D721Med (cell line): ENCODE measurements at regions not wholly inside any gene's neighbourhood (a gene's known extent, or its start where the extent isn't known, plus 50 kb on each side); places are given as distances from the start of the nearest gene placed in this dataset.

Experiments
- DNase-seq: peaks from one replicate; pipeline ENCODE4 v3.0.0; 2011; ENCODE audit warnings: low spot score; ENCODE audit not compliant: insufficient read length
- FAIRE-seq: peaks from 2 replicates; lab custom pipeline; 2011; peaks lifted over from hg19 to GRCh38; lab: Jason Lieb, UNC
- TF ChIP-seq, protein P1 (sequence below): IDR thresholded peaks from 2 replicates; pipeline ENCODE4 v1.5.1; 2012; ENCODE audit warnings: mild to moderate bottlenecking, control low read depth; ENCODE audit not compliant: insufficient read depth; ENCODE audit errors: missing control alignments

- FAIRE-seq (peak; percentile 74), DNase-seq (no peak)
- TF ChIP-seq, protein P1, sequence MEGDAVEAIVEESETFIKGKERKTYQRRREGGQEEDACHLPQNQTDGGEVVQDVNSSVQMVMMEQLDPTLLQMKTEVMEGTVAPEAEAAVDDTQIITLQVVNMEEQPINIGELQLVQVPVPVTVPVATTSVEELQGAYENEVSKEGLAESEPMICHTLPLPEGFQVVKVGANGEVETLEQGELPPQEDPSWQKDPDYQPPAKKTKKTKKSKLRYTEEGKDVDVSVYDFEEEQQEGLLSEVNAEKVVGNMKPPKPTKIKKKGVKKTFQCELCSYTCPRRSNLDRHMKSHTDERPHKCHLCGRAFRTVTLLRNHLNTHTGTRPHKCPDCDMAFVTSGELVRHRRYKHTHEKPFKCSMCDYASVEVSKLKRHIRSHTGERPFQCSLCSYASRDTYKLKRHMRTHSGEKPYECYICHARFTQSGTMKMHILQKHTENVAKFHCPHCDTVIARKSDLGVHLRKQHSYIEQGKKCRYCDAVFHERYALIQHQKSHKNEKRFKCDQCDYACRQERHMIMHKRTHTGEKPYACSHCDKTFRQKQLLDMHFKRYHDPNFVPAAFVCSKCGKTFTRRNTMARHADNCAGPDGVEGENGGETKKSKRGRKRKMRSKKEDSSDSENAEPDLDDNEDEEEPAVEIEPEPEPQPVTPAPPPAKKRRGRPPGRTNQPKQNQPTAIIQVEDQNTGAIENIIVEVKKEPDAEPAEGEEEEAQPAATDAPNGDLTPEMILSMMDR: no peak
Measured at GRCh38 chr4:180394730-180395129, 1848.5 kb upstream of the TENM3 start.

DNA sequence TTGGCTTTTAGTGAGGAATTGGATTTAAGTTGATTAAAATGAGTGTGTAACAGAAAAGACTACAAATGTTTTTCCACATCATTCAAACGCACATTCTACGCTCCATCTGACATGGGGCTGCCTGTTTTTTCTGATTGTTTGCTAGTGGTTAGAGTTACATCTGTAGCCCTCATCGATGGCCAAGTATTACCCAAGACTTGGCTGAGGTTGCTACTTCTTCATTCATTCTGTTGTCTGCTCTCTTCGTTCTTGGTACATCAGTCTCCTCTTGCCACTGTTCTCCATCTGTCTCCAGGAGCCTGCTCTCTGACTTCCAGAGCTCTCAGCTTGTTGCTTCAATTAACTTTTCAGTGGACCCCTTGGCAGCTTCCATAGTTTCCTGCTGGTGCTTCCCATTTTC, 1844.6 kb upstream of the TENM3 start:
- no peak for FAIRE-seq
- TF ChIP-seq, protein P1: no peak
- no peak for DNase-seq

DNA sequence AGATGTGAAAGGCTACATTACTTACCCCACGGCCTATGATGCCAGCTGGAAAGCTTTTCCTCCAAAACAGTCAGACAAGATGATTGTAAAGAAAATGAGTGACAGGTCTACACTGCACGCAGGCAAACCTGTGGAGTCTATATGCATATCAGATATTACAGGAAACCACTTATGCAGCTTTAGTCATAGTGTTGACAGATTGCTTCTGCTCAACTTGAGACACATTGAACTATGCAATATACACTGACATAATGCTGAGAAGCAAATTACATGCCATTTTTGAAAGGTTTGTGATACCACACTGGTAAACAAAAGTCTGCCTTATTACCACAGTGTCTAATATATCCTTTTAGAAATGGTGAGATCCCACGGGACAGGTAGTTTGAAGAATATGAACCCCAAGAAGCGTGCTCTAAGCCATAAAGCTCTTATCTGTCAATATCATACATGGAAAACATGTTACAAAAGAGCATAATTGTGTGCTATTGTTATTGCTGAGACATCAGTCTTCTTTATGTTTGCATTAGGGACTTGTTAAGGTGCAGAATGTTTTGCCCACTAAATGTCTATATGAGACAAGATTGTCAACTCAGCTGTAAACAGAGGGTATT, 1835.8 kb upstream of the TENM3 start:
- TF ChIP-seq, protein P1: no peak
- no peak for DNase-seq
- no peak for FAIRE-seq

GRCh38 chr4:180418819-180419531, 1824.2 kb upstream of the TENM3 start:
- DNase-seq: no peak
- TF ChIP-seq, protein P1: no peak
- FAIRE-seq: no peak

DNA sequence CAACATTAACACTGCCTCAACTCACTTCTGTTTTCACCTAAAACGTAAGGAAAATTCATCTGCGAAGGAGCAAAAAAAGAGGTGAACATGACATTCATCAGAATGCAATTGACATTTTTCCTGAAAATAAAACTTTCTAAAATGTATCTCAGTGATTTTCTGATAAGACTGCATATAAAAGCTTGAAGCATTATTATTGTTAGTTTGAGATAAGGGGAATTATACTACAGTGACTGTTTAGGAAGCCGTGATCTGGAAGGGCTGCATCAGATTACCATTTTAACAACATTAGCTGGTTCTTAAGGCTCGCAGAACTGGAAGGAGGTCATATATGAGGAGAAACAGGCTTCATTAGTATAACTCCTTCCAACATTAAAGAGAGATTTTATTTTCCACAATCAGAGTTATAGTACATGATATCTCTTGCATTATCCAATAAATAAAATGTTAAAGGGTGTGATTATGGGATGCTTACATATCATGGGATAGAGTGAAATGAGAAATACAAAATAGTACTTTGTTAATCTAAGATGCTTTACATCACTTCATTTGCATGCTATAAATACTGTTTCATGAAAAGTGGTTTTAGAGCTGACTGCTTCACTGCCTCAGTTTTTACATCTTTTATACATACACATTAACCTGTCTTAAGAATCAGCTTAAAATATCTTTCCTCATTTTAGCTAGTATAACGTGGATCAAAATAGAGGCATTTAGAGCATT, 1820.1 kb upstream of the TENM3 start:
- DNase-seq (no peak), FAIRE-seq (no peak)
- TF ChIP-seq, protein P1: no peak

- TF ChIP-seq, protein P1: no peak
- DNase-seq (no peak), FAIRE-seq (no peak)
Measured at GRCh38 chr4:180423712-180424057, 1819.5 kb upstream of the TENM3 start.

- DNase-seq (no peak), FAIRE-seq (no peak)
- TF ChIP-seq, protein P1: no peak
Measured at GRCh38 chr4:180426938-180427337, 1816.3 kb upstream of the TENM3 start.
